Gastrocnemius medialis (tissue), 4 donors: ENCODE measurements at regions not wholly inside any gene's neighbourhood (a gene's known extent, or its start where the extent isn't known, plus 50 kb on each side); places are given as distances from the start of the nearest gene placed in this dataset.

Source experiments
- CTCF ChIP-seq, 5 experiments: fragments of 450-650 bp in 3 of 5; fragments of 200-600 bp in 2 of 5; sonication (generic) in 2 of 5; IDR thresholded peaks in 4 of 5; conservative IDR thresholded peaks in 1 of 5; 1 replicate in 4 of 5; 2 replicates in 1 of 5; pipeline ENCODE4 v1.5.1; 2016 to 2019; ENCODE audit warnings: antibody characterized with exemption in 5 of 5, mild to moderate bottlenecking in 3 of 5, moderate library complexity in 3 of 5
- POLR2A ChIP-seq, 2 donors: fragments of 450-650 bp; IDR thresholded peaks; one replicate each; pipeline ENCODE4 v1.6.1; 2017; ENCODE audit warnings: antibody characterized with exemption in 2 of 2, mild to moderate bottlenecking in 2 of 2, moderate library complexity in 2 of 2

GRCh38 chr10:64209561-64209960 lies 688.4 kb downstream of the REEP3 start:
- no peak for TF ChIP-seq CTCF (IDR thresholded peaks at IDR 0.05 in 4 of 5, conservative IDR thresholded peaks at IDR 0.05 in 1 of 5)
- TF ChIP-seq POLR2A (IDR thresholded peaks at IDR 0.05): no peak
